Activated T-helper 1 cell treated with Interleukin-2 at 50 U/mL for 16 hours (primary cell): ENCODE measurements at regions not wholly inside any gene's neighbourhood (a gene's known extent, or its start where the extent isn't known, plus 50 kb on each side); places are given as distances from the start of the nearest gene placed in this dataset.
"Not testable (repeated sequence)": the region's sequence is repeated elsewhere in the genome, so short reads cannot be mapped to it uniquely, and the experiment has no call there.

Experiments used
- DNase-seq: peaks from one replicate; pipeline ENCODE4 v3.0.0-alpha.2; 2020; ENCODE audit warnings: low read depth

- no peak for DNase-seq
These were observed 191.9 kb downstream of the RRAGC start for GRCh38 chr1:38667626-38668025.

GRCh38 chr1:38662126-38662525, 197.4 kb downstream of the RRAGC start:
- no peak for DNase-seq

GRCh38 chr1:38658883-38659282, 200.7 kb downstream of the RRAGC start:
- no peak for DNase-seq

GRCh38 chr1:38657873-38658272, 201.7 kb downstream of the RRAGC start:
- no peak for DNase-seq

- DNase-seq, result no peak
These were observed 202.2 kb downstream of the RRAGC start for GRCh38 chr1:38657207-38657840.

- DNase-seq, result no peak
These were observed 202.8 kb downstream of the RRAGC start for GRCh38 chr1:38656726-38657125.

GRCh38 chr1:38652217-38652616, 207.4 kb downstream of the RRAGC start:
- no peak for DNase-seq

GRCh38 chr1:38651669-38652068, 207.9 kb downstream of the RRAGC start:
- DNase-seq, result no peak

GRCh38 chr1:38648417-38648816, 211.2 kb downstream of the RRAGC start:
- DNase-seq, result no peak

- not testable (repeated sequence) for DNase-seq
These were observed 212.2 kb downstream of the RRAGC start for GRCh38 chr1:38647341-38647740.

GRCh38 chr1:38644092-38644491, 215.5 kb downstream of the RRAGC start:
- DNase-seq, result no peak

- no peak for DNase-seq
These were observed 217.9 kb downstream of the RRAGC start for GRCh38 chr1:38641661-38642060.

GRCh38 chr1:38640371-38640770, 219.2 kb downstream of the RRAGC start:
- DNase-seq, result no peak

GRCh38 chr1:38628241-38628640, 231.3 kb downstream of the RRAGC start:
- no peak for DNase-seq

GRCh38 chr1:38625939-38626338, 233.6 kb downstream of the RRAGC start:
- DNase-seq, result no peak

GRCh38 chr1:38624336-38625039, 235.1 kb downstream of the RRAGC start:
- no peak for DNase-seq

- DNase-seq, result no peak
These were observed 236.0 kb downstream of the RRAGC start for GRCh38 chr1:38623529-38623928.

GRCh38 chr1:38622197-38622596, 237.4 kb downstream of the RRAGC start:
- DNase-seq, result no peak

- no peak for DNase-seq
These were observed 242.7 kb downstream of the RRAGC start for GRCh38 chr1:38616846-38617245.

- no peak for DNase-seq
These were observed 243.9 kb downstream of the RRAGC start for GRCh38 chr1:38615680-38616079.

GRCh38 chr1:38614861-38615260, 244.7 kb downstream of the RRAGC start:
- DNase-seq, result no peak

- DNase-seq, result no peak
These were observed 245.6 kb downstream of the RRAGC start for GRCh38 chr1:38613996-38614395.

- DNase-seq, result no peak
These were observed 246.6 kb downstream of the RRAGC start for GRCh38 chr1:38612951-38613350.

- no peak for DNase-seq
These were observed 247.8 kb downstream of the RRAGC start for GRCh38 chr1:38611664-38612211.
